OCI-LY7 (cell line): ENCODE measurements at regions not wholly inside any gene's neighbourhood (a gene's known extent, or its start where the extent isn't known, plus 50 kb on each side); places are given as distances from the start of the nearest gene placed in this dataset.

Source experiments
- BruUV-seq: library from RNA; stranded (reverse); fragments of 400-500 nt; replicated peaks from 2 replicates; lab custom pipeline; 2021; lab: Mats Ljungman, UMichigan
- CTCF ChIA-PET: fragments of 300-600 bp; sonication (Branson Sonifier 250); formaldehyde crosslinking; loops from one replicate; lab custom pipeline; 2022; ENCODE audit warnings: antibody characterized with exemption; ENCODE audit not compliant: unreplicated experiment; lab: Charles Lee
- POLR2A ChIA-PET: fragments of 300-600 bp; sonication (Branson Sonifier 250); formaldehyde crosslinking; loops from one replicate; lab custom pipeline; 2022; ENCODE audit warnings: antibody characterized with exemption; lab: Charles Lee
- DNase-seq: peaks from one replicate; pipeline ENCODE4 v3.0.0-alpha.2; 2015; ENCODE audit warnings: low spot score
- H2AFZ ChIP-seq: fragments of 200-600 bp; sonication (generic), shearing (Covaris generic); 2 replicates; pipeline ENCODE4 v1.6.1; 2014; ENCODE audit warnings: mild to moderate bottlenecking, antibody characterized with exemption, low read length, moderate library complexity
- H3K27ac ChIP-seq: fragments of 200-600 bp; sonication (generic); 2 replicates; pipeline ENCODE4 v1.5.1; 2014; ENCODE audit warnings: mixed run types, low read depth, mild to moderate bottlenecking, moderate library complexity, low read length, inconsistent platforms; ENCODE audit not compliant: poor library complexity, severe bottlenecking
- H3K36me3 ChIP-seq: fragments of 200-600 bp; sonication (generic); 2 replicates; pipeline ENCODE4 v1.6.1; 2014; ENCODE audit warnings: mild to moderate bottlenecking, antibody characterized with exemption, low read length, moderate library complexity, mixed read lengths; ENCODE audit not compliant: insufficient read depth
- H3K4me1 ChIP-seq: fragments of 200-600 bp; sonication (generic); 2 replicates; pipeline ENCODE4 v1.5.1; 2014; ENCODE audit warnings: mild to moderate bottlenecking, low read length; ENCODE audit not compliant: insufficient read depth, poor library complexity, severe bottlenecking
- H3K4me2 ChIP-seq: fragments of 200-600 bp; sonication (generic); 2 replicates; pipeline ENCODE4 v1.6.1; 2014; ENCODE audit warnings: mild to moderate bottlenecking, low read length
- H3K4me3 ChIP-seq: fragments of 200-600 bp; sonication (generic); 2 replicates; pipeline ENCODE4 v1.5.1; 2014; ENCODE audit warnings: mild to moderate bottlenecking, low read depth, low read length; ENCODE audit not compliant: poor library complexity, severe bottlenecking
- H3K79me2 ChIP-seq: fragments of 200-600 bp; sonication (generic); 2 replicates; pipeline ENCODE4 v1.6.1; 2016; ENCODE audit warnings: low read depth, mild to moderate bottlenecking, low read length, moderate library complexity, mixed read lengths; ENCODE audit not compliant: insufficient read depth
- H3K9me2 ChIP-seq: fragments of 200-600 bp; sonication (generic); 2 replicates; pipeline ENCODE4 v1.6.1; 2016; ENCODE audit warnings: mild to moderate bottlenecking, low read length, mixed read lengths; ENCODE audit not compliant: insufficient read depth
- H3K9me3 ChIP-seq: fragments of 200-600 bp; sonication (generic); 2 replicates; pipeline ENCODE4 v1.6.1; 2014; ENCODE audit warnings: mild to moderate bottlenecking, mixed run types, low read length, mixed read lengths
- H4K20me1 ChIP-seq: fragments of 200-600 bp; sonication (generic); 2 replicates; pipeline ENCODE4 v1.6.1; 2014; ENCODE audit warnings: mild to moderate bottlenecking, antibody characterized with exemption, low read length, moderate library complexity, mixed read lengths; ENCODE audit not compliant: insufficient read depth
- CTCF ChIP-seq: fragments of 200-600 bp; sonication (generic); conservative IDR thresholded peaks from 2 replicates; pipeline ENCODE4 v1.5.1; 2014; ENCODE audit warnings: mild to moderate bottlenecking, antibody characterized with exemption, low read length, moderate library complexity, mixed read lengths
- EZH2phosphoT487 ChIP-seq: fragments of 200-600 bp; sonication (generic); IDR thresholded peaks from 2 replicates; pipeline ENCODE4 v1.6.1; 2018; ENCODE audit warnings: low read depth, borderline replicate concordance, mild to moderate bottlenecking, mixed run types, antibody characterized with exemption, low read length, moderate library complexity, mixed read lengths
- intact Hi-C: fragments of 100-400 bp; cut with micrococcal nuclease; formaldehyde crosslinking; loops from one replicate; pipeline ENCODE4 v1.10.0; 2022; ENCODE audit not compliant: unreplicated experiment

- H3K4me3 ChIP-seq = no peak overlapping the region
- no peak for DNase-seq
- H3K4me1 ChIP-seq = no peaks in the 10 kb centered on the region
- H3K9me2 ChIP-seq = no peaks in the 10 kb centered on the region
- no peak overlapping the region for H3K27ac ChIP-seq
- H3K79me2 ChIP-seq = no peaks in the 10 kb centered on the region
- CTCF ChIA-PET = no interaction called here
- no peak overlapping the region for H2AFZ ChIP-seq
- no peaks in the 10 kb centered on the region for H3K9me3 ChIP-seq
- intact Hi-C loops = no loop called here
- H4K20me1 ChIP-seq = no peaks in the 10 kb centered on the region
- H3K4me2 ChIP-seq = no peak overlapping the region
- POLR2A ChIA-PET = no interaction called here
- no peaks in the 10 kb centered on the region for H3K36me3 ChIP-seq
- BruUV-seq = no TSS peak
- no peak for TF ChIP-seq CTCF
These were observed 73.7 kb upstream of the RAP1B start for GRCh38 chr12:68536885-68537485.

- intact Hi-C loops = no loop called here
- POLR2A ChIA-PET = interaction anchor here (1.0 to 1.6 kb wide), 2 partner anchors 21 to 26 kb away, joined by 3 to 4 read pairs; no protein-coding TSS in a partner anchor
- BruUV-seq = no TSS peak
- CTCF ChIA-PET = no interaction called here
- no peak overlapping the region for H3K27ac ChIP-seq
- TF ChIP-seq CTCF (no peak), EZH2phosphoT487 (no peak)
- no peaks in the 10 kb centered on the region for H4K20me1 ChIP-seq
- H3K79me2 ChIP-seq = no peaks in the 10 kb centered on the region
- H3K4me3 ChIP-seq = no peak overlapping the region
- H2AFZ ChIP-seq = no peak overlapping the region
- H3K4me1 ChIP-seq = no peaks in the 10 kb centered on the region
- H3K9me3 ChIP-seq = no peaks in the 10 kb centered on the region
- H3K9me2 ChIP-seq = no peaks in the 10 kb centered on the region
- no peak overlapping the region for H3K4me2 ChIP-seq
- H3K36me3 ChIP-seq = no peaks in the 10 kb centered on the region
- DNase-seq = no peak
These were observed 73.1 kb upstream of the RAP1B start for GRCh38 chr12:68537571-68537970.

GRCh38 chr12:68538726-68539614, 71.7 kb upstream of the RAP1B start:
- intact Hi-C loops = no loop called here
- Histone ChIP-seq H3K36me3 (no peaks in the 10 kb centered on the region), H3K4me2 (no peak overlapping the region), H3K79me2 (no peaks in the 10 kb centered on the region), H3K27ac (no peak overlapping the region), H3K4me1 (no peaks in the 10 kb centered on the region), H3K9me3 (no peaks in the 10 kb centered on the region), H3K4me3 (no peak overlapping the region), H3K9me2 (no peaks in the 10 kb centered on the region), H4K20me1 (no peaks in the 10 kb centered on the region), H2AFZ (no peak overlapping the region)
- DNase-seq = no peak
- no TSS peak for BruUV-seq
- POLR2A ChIA-PET = interaction anchor here (1.6 kb wide), 1 partner anchor 24 kb away, joined by 3 read pairs; no protein-coding TSS in a partner anchor
- TF ChIP-seq EZH2phosphoT487 = no peak
- TF ChIP-seq CTCF = no peak
- CTCF ChIA-PET = no interaction called here
